ENCODE measurements at regions not wholly inside any gene's neighbourhood (a gene's known extent, or its start where the extent isn't known, plus 50 kb on each side); places are given as distances from the start of the nearest gene placed in this dataset.
"Not testable (repeated sequence)": the region's sequence is repeated elsewhere in the genome, so short reads cannot be mapped to it uniquely, and the experiment has no call there.

GRCh38 chr7:41578700-41579099, 124.2 kb downstream of the INHBA start:
- no peak for FAIRE-seq

- FAIRE-seq = no peak
Observed at GRCh38 chr7:41576166-41576565, 126.7 kb downstream of the INHBA start.

GRCh38 chr7:41574377-41574776, 128.5 kb downstream of the INHBA start:
- FAIRE-seq = no peak

GRCh38 chr7:41573862-41574261, 129.0 kb downstream of the INHBA start:
- FAIRE-seq = no peak

- FAIRE-seq = no peak
Observed at GRCh38 chr7:41573443-41573842, 129.4 kb downstream of the INHBA start.

- FAIRE-seq = no peak
Observed at GRCh38 chr7:41573015-41573414, 129.9 kb downstream of the INHBA start.

GRCh38 chr7:41571573-41571972, 131.3 kb downstream of the INHBA start:
- FAIRE-seq = no peak

GRCh38 chr7:41570766-41571165, 132.1 kb downstream of the INHBA start:
- FAIRE-seq = no peak

- no peak for FAIRE-seq
Observed at GRCh38 chr7:41568135-41568534, 134.8 kb downstream of the INHBA start.

GRCh38 chr7:41567731-41568114, 135.2 kb downstream of the INHBA start:
- no peak for FAIRE-seq

GRCh38 chr7:41567031-41567730, 135.7 kb downstream of the INHBA start:
- FAIRE-seq = no peak

- FAIRE-seq = no peak
Observed at GRCh38 chr7:41566581-41566980, 136.3 kb downstream of the INHBA start.

GRCh38 chr7:41565655-41566054, 137.2 kb downstream of the INHBA start:
- no peak for FAIRE-seq

GRCh38 chr7:41559426-41559825, 143.5 kb downstream of the INHBA start:
- no peak for FAIRE-seq

- no peak for FAIRE-seq
Observed at GRCh38 chr7:41554481-41554880, 148.4 kb downstream of the INHBA start.

GRCh38 chr7:41550046-41550445, 152.8 kb downstream of the INHBA start:
- FAIRE-seq = not testable (repeated sequence)

GRCh38 chr7:41544241-41544640, 158.6 kb downstream of the INHBA start:
- no peak for FAIRE-seq

- no peak for FAIRE-seq
Observed at GRCh38 chr7:41540601-41541000, 162.3 kb downstream of the INHBA start.

GRCh38 chr7:41538810-41539724, 163.8 kb downstream of the INHBA start:
- FAIRE-seq = no peak

GRCh38 chr7:41536873-41537665, 165.8 kb downstream of the INHBA start:
- FAIRE-seq = no peak

GRCh38 chr7:41536122-41536872, 166.6 kb downstream of the INHBA start:
- FAIRE-seq = no peak

GRCh38 chr7:41529831-41530230, 173.1 kb downstream of the INHBA start:
- FAIRE-seq = no peak

- FAIRE-seq = no peak
Observed at GRCh38 chr7:41524876-41525275, 178.0 kb downstream of the INHBA start.
